ENCODE measurements at regions not wholly inside any gene's neighbourhood (a gene's known extent, or its start where the extent isn't known, plus 50 kb on each side); places are given as distances from the start of the nearest gene placed in this dataset.

GRCh38 chr5:133890314-133890713 lies 78.1 kb downstream of the C5orf15 start:
- ChIA-PET POLR2A (ENCODE audit: partially characterized antibody) (no interaction called here), CTCF (ENCODE audit: partially characterized antibody) (interaction anchor here (14.0 kb wide), 1 partner anchor 23 kb away, joined by 150 read pairs; no protein-coding TSS in a partner anchor)
- Histone ChIP-seq H2BK5ac (ENCODE audit: low read depth, low read length) (no peak overlapping the region), H2AK5ac (ENCODE audit: low read depth, low read length) (no peak overlapping the region), H2BK120ac (replicated peaks; ENCODE audit: low read depth, low read length) (no peak overlapping the region), H3K23me2 (ENCODE audit: low read depth, low read length) (no peaks in the 10 kb centered on the region), H2BK20ac (ENCODE audit: low read length) (no peak overlapping the region), H2BK15ac (ENCODE audit: low read length) (no peak overlapping the region), H3K23ac (ENCODE audit: insufficient read length) (no peak overlapping the region), H3K27ac (ENCODE audit: low read depth, low read length) (no peak overlapping the region), H4K8ac (ENCODE audit: extremely low read depth, insufficient read depth, low read length) (no peak overlapping the region; the same call in 1 of the 2 replicates), H3K4me1 (replicated peaks in 1 of 4; ENCODE audit: control insufficient read depth in 3 of 4, insufficient read depth in 4 of 4, low read length in 3 of 4) (no peaks in the 10 kb centered on the region), H3K4me2 (ENCODE audit: insufficient read depth in 1 of 2, low read depth in 2 of 2, low read length in 2 of 2) (no peak overlapping the region), H3K9ac (replicated peaks in 1 of 4; ENCODE audit: extremely low read depth in 1 of 4, low read depth in 3 of 4, low read length in 3 of 4) (no peak overlapping the region), H2BK12ac (ENCODE audit: low read depth, low read length) (no peak overlapping the region), H3K79me1 (ENCODE audit: low read depth, low read length) (no peaks in the 10 kb centered on the region), H4K91ac (replicated peaks; ENCODE audit: insufficient read length, low read length) (no peak overlapping the region), H3K9me3 (ENCODE audit: insufficient read depth in 2 of 2, low read depth in 1 of 2, low read length in 1 of 2) (no peaks in the 10 kb centered on the region), H2AFZ (ENCODE audit: low read length) (no peak overlapping the region), H3K18ac (ENCODE audit: extremely low read depth, low read length) (no peak overlapping the region), H3K36me3 (ENCODE audit: control insufficient read depth in 2 of 4, insufficient read depth in 4 of 4, low read length in 3 of 4) (no peaks in the 10 kb centered on the region), H4K20me1 (replicated peaks in 1 of 2; ENCODE audit: control insufficient read depth in 1 of 2, insufficient read depth in 2 of 2, low read length in 2 of 2) (no peaks in the 10 kb centered on the region), H3K79me2 (ENCODE audit: control insufficient read depth in 1 of 2, insufficient read depth in 2 of 2, low read length in 2 of 2) (no peaks in the 10 kb centered on the region), H4K5ac (ENCODE audit: insufficient read length, low read depth, low read length) (no peak overlapping the region), H3K4ac (replicated peaks; ENCODE audit: insufficient read length, low read depth, low read length) (no peak overlapping the region), H3K56ac (replicated peaks; ENCODE audit: insufficient read length, low read depth, low read length) (no peak overlapping the region), H3K14ac (ENCODE audit: insufficient read length) (no peak overlapping the region), H3K27me3 (replicated peaks in 1 of 4; ENCODE audit: control insufficient read depth in 3 of 4, extremely low read depth in 1 of 4, insufficient read depth in 3 of 4, low read length in 3 of 4) (no peaks in the 10 kb centered on the region; a peak in 1 of 7 replicates), H3K4me3 (ENCODE audit: extremely low read depth in 1 of 4, insufficient read depth in 2 of 4, low read depth in 3 of 4, low read length in 4 of 4) (no peak overlapping the region)
- FAIRE-seq = no peak
- WGBS, 2 experiments (ENCODE audit: extremely low coverage in 1 of 2, insufficient coverage in 1 of 2, insufficient read length in 1 of 2, insufficient replicate concordance in 2 of 2, low coverage in 1 of 2, low lambda C conversion rate in 2 of 2, missing lambda C conversion rate in 1 of 2) = 88% methylated on average over 2 of the region's 2 CpGs; no CpG with 5 or more reads in 1 of the 2 experiments
- no peak for DNase-seq (ENCODE audit: low read depth in 1 of 2, low spot score in 2 of 2)
- TF ChIP-seq POLR2AphosphoS5 (IDR thresholded peaks at IDR 0.05; ENCODE audit: low read depth, low read length) (no peak), RAD21 (IDR thresholded peaks at IDR 0.05 in 1 of 2, conservative IDR thresholded peaks at IDR 0.05 in 1 of 2; ENCODE audit: low read depth in 2 of 2, low read length in 2 of 2) (no peak), MAX (IDR thresholded peaks at IDR 0.05) (no peak), CBX8 (IDR thresholded peaks at IDR 0.05; ENCODE audit: borderline replicate concordance, low read depth, low read length) (no peak), ZNF274 (IDR thresholded peaks at IDR 0.05; ENCODE audit: borderline replicate concordance, extremely low read depth, low read length) (no peak), ATF3 (IDR thresholded peaks at IDR 0.05; ENCODE audit: insufficient read depth, low read depth, low read length) (no peak), FOSL1 (IDR thresholded peaks at IDR 0.05; ENCODE audit: insufficient read depth, low read depth, low read length) (no peak), CEBPB (IDR thresholded peaks at IDR 0.05; ENCODE audit: low read depth, low read length) (no peak), SP4 (IDR thresholded peaks at IDR 0.05; ENCODE audit: low read length) (no peak), TBP (IDR thresholded peaks at IDR 0.05; ENCODE audit: low read depth, low read length) (no peak), SAP30 (IDR thresholded peaks at IDR 0.05; ENCODE audit: insufficient read depth, insufficient replicate concordance, low read length) (no peak), KDM4A (IDR thresholded peaks at IDR 0.05; ENCODE audit: low read depth, low read length, severe bottlenecking) (no peak), GABPA (IDR thresholded peaks at IDR 0.05; ENCODE audit: borderline replicate concordance, insufficient read depth, low read length) (no peak), MAFK (IDR thresholded peaks at IDR 0.05; ENCODE audit: low read depth, low read length) (no peak)
